ENCODE measurements at regions not wholly inside any gene's neighbourhood (a gene's known extent, or its start where the extent isn't known, plus 50 kb on each side); places are given as distances from the start of the nearest gene placed in this dataset.

DNA sequence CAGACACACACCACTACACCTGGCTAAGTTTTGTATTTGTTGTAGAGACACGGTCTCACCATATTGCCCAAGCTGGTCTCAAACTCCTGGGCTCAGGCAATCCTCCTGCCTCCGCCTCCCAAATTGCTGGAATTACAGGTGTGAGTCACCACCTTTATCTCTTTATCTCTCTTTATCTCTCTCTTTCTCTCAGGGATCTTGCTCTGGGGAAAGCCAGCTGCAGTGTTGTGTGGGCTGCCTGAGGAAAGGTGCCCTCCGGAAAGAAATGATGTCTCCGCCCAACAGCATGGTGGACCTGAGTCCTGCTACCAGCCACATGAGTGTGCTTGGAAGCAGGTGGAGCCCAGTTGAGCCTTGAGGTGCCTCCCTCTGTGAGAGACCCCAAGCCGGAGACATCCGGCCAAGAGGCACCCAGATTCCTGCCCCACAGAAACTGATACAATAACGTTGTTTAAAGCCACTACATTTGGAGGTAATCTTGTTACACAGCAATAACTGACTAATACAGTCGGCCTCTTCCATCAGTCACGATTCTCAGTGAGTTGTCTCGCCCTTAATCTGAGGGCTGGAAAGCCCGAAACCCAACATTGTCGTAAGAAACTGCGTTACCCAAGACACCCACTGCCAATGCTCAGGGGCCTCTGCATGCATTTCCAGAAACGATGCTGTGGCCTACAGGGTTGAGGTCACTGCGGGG, 68.0 kb upstream of the RPH3AL start:
- TF ChIP-seq, protein P1, sequence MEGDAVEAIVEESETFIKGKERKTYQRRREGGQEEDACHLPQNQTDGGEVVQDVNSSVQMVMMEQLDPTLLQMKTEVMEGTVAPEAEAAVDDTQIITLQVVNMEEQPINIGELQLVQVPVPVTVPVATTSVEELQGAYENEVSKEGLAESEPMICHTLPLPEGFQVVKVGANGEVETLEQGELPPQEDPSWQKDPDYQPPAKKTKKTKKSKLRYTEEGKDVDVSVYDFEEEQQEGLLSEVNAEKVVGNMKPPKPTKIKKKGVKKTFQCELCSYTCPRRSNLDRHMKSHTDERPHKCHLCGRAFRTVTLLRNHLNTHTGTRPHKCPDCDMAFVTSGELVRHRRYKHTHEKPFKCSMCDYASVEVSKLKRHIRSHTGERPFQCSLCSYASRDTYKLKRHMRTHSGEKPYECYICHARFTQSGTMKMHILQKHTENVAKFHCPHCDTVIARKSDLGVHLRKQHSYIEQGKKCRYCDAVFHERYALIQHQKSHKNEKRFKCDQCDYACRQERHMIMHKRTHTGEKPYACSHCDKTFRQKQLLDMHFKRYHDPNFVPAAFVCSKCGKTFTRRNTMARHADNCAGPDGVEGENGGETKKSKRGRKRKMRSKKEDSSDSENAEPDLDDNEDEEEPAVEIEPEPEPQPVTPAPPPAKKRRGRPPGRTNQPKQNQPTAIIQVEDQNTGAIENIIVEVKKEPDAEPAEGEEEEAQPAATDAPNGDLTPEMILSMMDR (IDR thresholded peaks at IDR 0.05): no peak
- no peaks in the 10 kb centered on the region for H3K36me3 ChIP-seq
- WGBS, 2 donors: 96% methylated on average over 15 of the region's 15 CpGs
- H3K4me1 ChIP-seq: peaks cover 0 to 22% (median 0%) of the 10 kb centered on the region in 9 donors
- intact Hi-C loops (cut with DNase I): no loop called here
- ATAC-seq: no peak
- peaks cover 0 to 5% (median 0%) of the 10 kb centered on the region in 7 donors for H3K27me3 ChIP-seq
- DNase-seq: no peak
- H3K4me3 ChIP-seq: no peak overlapping the region
- H3K27ac ChIP-seq: no peak overlapping the region
- H3K9me3 ChIP-seq: no peaks in the 10 kb centered on the region

DNA sequence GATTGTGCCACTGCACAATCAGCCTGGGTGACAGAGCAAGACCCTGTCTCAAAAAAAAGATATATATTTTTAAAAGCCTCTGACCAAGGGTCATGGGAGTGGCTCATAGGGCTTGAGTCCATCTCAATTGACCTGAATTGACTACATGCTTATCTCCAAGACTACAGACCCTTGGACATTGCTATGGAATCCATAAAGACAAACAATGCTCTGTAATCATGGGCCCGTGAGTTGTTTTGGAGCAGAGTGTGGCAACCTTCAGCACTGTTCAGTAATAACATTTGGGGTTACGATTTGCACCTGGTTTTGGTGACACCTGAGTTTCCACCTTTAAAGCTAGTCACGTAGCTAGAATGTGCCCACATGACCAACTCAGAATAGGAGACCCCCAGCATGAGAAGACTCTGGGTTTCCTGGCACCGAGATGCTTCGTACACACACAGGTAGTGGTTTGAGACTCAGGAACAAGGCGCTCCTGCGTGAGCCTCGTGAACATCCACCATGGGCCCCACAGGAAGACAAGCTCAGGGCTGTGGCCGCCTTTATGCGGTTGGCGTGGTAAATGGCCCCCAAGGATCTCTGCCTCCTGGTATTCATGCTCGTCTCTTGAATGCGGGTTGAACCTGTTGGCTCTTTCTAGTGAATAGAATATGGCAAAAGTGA, 66.6 kb upstream of the RPH3AL start:
- peaks cover 0 to 4% (median 0%) of the 10 kb centered on the region in 9 donors for H3K36me3 ChIP-seq
- H3K27me3 ChIP-seq: peaks cover 0 to 5% (median 0%) of the 10 kb centered on the region in 7 donors
- peaks cover 0 to 22% (median 0%) of the 10 kb centered on the region in 9 donors for H3K4me1 ChIP-seq
- DNase-seq (no peak), ATAC-seq (no peak)
- H3K4me3 ChIP-seq: no peak overlapping the region
- TF ChIP-seq, protein P1 (IDR thresholded peaks at IDR 0.05): no peak
- no peak overlapping the region for H3K27ac ChIP-seq
- intact Hi-C loops (cut with DNase I): no loop called here
- H3K9me3 ChIP-seq: no peaks in the 10 kb centered on the region
- 91% methylated on average over 13 of the region's 13 CpGs for WGBS, 2 donors

DNA sequence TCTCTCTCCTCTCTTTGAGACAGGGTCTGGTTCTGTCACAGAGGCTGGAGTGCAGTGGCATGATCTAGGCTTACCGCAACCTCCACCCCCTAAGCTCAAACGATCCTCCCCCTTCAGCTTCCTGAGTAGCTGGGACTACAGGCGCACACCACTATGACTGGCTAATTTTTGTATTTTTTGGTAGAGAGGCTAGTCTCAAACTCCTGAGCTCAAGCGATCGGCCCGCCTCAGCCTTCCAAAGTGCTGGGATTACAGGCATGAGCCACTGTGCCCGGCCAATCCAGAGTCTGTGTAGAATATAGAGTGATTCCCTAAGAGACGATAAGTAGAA, 65.8 kb upstream of the RPH3AL start:
- WGBS, 2 donors: 76 to 79% methylated on average over 8 of the region's 8 CpGs
- TF ChIP-seq, protein P1 (IDR thresholded peaks at IDR 0.05): no peak
- DNase-seq (no peak), ATAC-seq (no peak)
- H3K4me1 ChIP-seq: peaks cover 0 to 22% (median 0%) of the 10 kb centered on the region in 9 donors
- H3K27ac ChIP-seq: no peak overlapping the region
- no peaks in the 10 kb centered on the region for H3K9me3 ChIP-seq
- H3K4me3 ChIP-seq: no peak overlapping the region
- peaks cover 0 to 5% (median 0%) of the 10 kb centered on the region in 7 donors for H3K27me3 ChIP-seq
- peaks cover 0 to 8% (median 0%) of the 10 kb centered on the region in 9 donors for H3K36me3 ChIP-seq
- intact Hi-C loops (cut with DNase I): no loop called here

DNA sequence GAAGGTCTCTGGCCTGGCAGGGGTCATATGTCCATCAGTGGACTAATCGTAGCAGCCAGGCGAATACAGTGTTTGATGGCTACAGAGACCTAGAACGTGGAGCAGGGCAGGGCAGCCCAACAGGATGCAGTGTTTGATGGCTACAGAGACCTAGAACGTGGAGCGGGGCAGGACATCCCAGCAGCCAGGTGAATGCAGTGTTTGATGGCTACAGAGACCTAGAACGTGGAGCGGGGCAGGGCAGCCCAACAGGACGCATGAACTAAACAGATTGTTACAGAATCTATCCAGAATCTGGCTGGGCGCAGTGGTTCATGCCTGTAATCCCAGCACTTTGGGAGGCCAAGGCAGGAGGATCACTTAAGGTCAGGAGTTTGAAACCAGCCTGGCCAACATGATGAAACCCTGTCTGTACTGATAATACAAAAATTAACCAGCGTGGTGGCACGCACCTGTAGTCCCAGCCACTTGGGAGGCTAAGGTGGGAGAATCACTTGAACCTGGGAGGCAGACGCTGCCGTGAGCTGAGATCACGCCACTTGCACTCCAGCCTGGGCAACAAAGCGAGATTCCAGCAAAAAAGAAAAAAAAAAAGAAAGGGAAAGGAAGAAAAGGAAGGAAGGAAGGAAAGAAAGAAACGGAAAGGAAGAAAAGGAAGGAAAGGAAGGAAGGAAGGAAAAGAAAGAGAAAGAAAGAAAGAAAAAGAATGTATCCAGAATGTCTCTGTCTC, 65.2 kb upstream of the RPH3AL start:
- TF ChIP-seq, protein P1 (IDR thresholded peaks at IDR 0.05): no peak
- Histone ChIP-seq H3K27ac (no peak overlapping the region), H3K9me3 (no peaks in the 10 kb centered on the region), H3K4me3 (no peak overlapping the region), H3K36me3 (peaks cover 0 to 8% (median 0%) of the 10 kb centered on the region in 9 donors), H3K4me1 (peaks cover 0 to 26% (median 0%) of the 10 kb centered on the region in 9 donors), H3K27me3 (peaks cover 0 to 5% (median 0%) of the 10 kb centered on the region in 7 donors)
- intact Hi-C loops (cut with DNase I): no loop called here
- WGBS, 2 donors: 88 to 93% methylated on average over 16 of the region's 16 CpGs
- DNase-seq: no peak
- ATAC-seq: no peak
